NCI-H1092 (cell line): ENCODE measurements at regions not wholly inside any gene's neighbourhood (a gene's known extent, or its start where the extent isn't known, plus 50 kb on each side); places are given as distances from the start of the nearest gene placed in this dataset.
A peak's percentile ranks its signal among the peaks of the same experiment; 100 is the strongest.

ENCODE experiments used
- DNase-seq: peaks from one replicate; lab custom pipeline; 2025; lab: John Stamatoyannopoulos, UW

GRCh38 chr9:135309763-135310125 is 169.8 kb upstream of the PPP1R26 start:
- no peak for DNase-seq

- no peak for DNase-seq
Measured at GRCh38 chr9:135310134-135310533, 169.4 kb upstream of the PPP1R26 start.

GRCh38 chr9:135315572-135315971 is 164.0 kb upstream of the PPP1R26 start:
- DNase-seq, result no peak

- no peak for DNase-seq
Measured at GRCh38 chr9:135320331-135320730, 159.3 kb upstream of the PPP1R26 start.

- no peak for DNase-seq
Measured at GRCh38 chr9:135320943-135321342, 158.6 kb upstream of the PPP1R26 start.

- DNase-seq, result no peak
Measured at GRCh38 chr9:135321580-135321979, 158.0 kb upstream of the PPP1R26 start.

- DNase-seq, result no peak
Measured at GRCh38 chr9:135324329-135324728, 155.3 kb upstream of the PPP1R26 start.

GRCh38 chr9:135326141-135326540 is 153.4 kb upstream of the PPP1R26 start:
- DNase-seq, result no peak

GRCh38 chr9:135326633-135327152 is 152.9 kb upstream of the PPP1R26 start:
- no peak for DNase-seq

- DNase-seq, result no peak
Measured at GRCh38 chr9:135328485-135329417, 150.8 kb upstream of the PPP1R26 start.

- peak; percentile 50 for DNase-seq
Measured at GRCh38 chr9:135329571-135330306, 149.8 kb upstream of the PPP1R26 start.

GRCh38 chr9:135330307-135330631 is 149.3 kb upstream of the PPP1R26 start:
- DNase-seq, result no peak

GRCh38 chr9:135330685-135331590 is 148.6 kb upstream of the PPP1R26 start:
- DNase-seq, result no peak

GRCh38 chr9:135332516-135332915 is 147.1 kb upstream of the PPP1R26 start:
- no peak for DNase-seq

GRCh38 chr9:135332979-135333748 is 146.4 kb upstream of the PPP1R26 start:
- DNase-seq, result no peak

GRCh38 chr9:135334953-135335460 is 144.6 kb upstream of the PPP1R26 start:
- DNase-seq, result no peak

- DNase-seq, result no peak
Measured at GRCh38 chr9:135335691-135336181, 143.8 kb upstream of the PPP1R26 start.

GRCh38 chr9:135336722-135337527 is 142.7 kb upstream of the PPP1R26 start:
- DNase-seq, result no peak

GRCh38 chr9:135338546-135338945 is 141.0 kb upstream of the PPP1R26 start:
- no peak for DNase-seq

GRCh38 chr9:135339378-135339973 is 140.1 kb upstream of the PPP1R26 start:
- no peak for DNase-seq
